ENCODE measurements at regions not wholly inside any gene's neighbourhood (a gene's known extent, or its start where the extent isn't known, plus 50 kb on each side); places are given as distances from the start of the nearest gene placed in this dataset.

DNA sequence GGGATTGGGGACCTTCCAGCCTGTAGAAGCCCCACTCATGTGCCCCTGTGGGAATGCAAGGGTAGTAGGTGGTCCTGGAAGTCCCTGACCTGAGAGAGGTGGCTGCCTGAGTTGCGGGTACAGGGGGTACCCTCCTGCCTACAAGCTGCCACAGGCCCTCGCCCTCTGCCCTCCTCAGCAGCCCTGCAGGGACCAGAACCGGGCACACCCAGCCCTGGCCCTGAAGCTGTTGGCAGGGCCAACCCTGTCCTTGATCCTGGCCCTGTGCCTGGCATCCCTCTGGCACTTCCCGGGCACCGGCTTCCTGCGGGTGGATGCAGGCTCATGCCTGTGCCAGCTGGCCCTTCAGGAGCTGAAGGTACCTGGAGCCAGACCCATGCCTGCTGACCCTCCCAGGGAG is 54.9 kb upstream of the ELN start:
- Histone ChIP-seq H3K4me1 (ENCODE audit: control insufficient read depth, insufficient read depth, low read length) (no peaks in the 10 kb centered on the region; the same call in 1 of the 2 replicates), H3K36me3 (ENCODE audit: control insufficient read depth, insufficient read depth, low read length) (no peaks in the 10 kb centered on the region), H3K4me3 (ENCODE audit: low read length) (no peak overlapping the region), H3K27ac (ENCODE audit: low read length) (no peak overlapping the region), H3K27me3 (ENCODE audit: control insufficient read depth, insufficient read depth, low read length) (no peaks in the 10 kb centered on the region), H3K9me3 (ENCODE audit: control insufficient read depth, insufficient read depth, low read length) (no peaks in the 10 kb centered on the region)
- WGBS (ENCODE audit: insufficient coverage, insufficient read length): no CpG with 5 or more reads among the region's 6 CpGs
- DNase-seq (ENCODE audit: low read depth, low spot score): no peak

DNA sequence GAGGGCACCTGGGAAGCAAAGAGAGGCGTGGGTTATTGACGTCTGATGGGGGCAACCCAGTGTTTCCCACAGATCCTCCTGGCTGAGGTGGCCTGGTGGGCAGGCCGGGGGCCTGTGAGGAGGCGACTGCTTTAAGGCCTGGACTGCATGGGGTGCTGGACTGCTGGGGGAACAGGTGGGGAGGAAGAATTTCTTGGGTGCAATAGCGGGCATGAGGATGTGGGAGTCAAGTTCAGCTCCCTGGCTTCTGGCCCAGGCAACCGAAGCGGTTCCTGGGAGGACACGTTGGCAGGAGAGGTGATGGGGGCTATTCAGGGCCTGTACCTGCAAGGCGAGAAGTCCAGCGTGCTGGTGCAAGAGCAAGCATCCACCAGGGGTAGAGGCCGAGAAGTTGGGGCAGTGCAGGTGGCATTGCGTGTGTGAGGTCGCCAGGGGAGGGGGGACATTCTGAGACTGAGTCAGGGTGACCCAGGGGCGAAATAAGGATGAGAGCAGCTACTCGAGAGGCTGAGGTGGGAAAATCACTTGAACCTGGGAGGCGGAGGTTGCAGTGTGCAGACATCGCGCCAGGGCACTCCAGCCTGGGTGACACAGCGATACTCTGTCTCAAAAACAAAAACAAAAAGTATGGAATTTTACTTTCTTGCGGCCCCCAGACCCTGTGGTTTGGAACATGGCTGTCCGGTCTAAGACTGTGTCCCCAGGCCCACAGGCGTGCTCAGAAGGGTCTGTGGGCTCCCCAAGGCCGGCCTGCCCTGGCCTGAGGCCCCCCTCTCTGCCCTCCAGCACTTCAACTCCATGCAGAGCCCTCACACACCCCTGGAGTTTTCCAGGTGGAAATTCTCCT is 53.6 kb upstream of the ELN start:
- no peaks in the 10 kb centered on the region for H3K27me3 ChIP-seq (ENCODE audit: control insufficient read depth, insufficient read depth, low read length)
- no peaks in the 10 kb centered on the region for H3K36me3 ChIP-seq (ENCODE audit: control insufficient read depth, insufficient read depth, low read length)
- no peak overlapping the region for H3K27ac ChIP-seq (ENCODE audit: low read length)
- H3K4me1 ChIP-seq (ENCODE audit: control insufficient read depth, insufficient read depth, low read length): no peaks in the 10 kb centered on the region; the same call in 1 of the 2 replicates
- DNase-seq (ENCODE audit: low read depth, low spot score): no peak
- no CpG with 5 or more reads among the region's 23 CpGs for WGBS (ENCODE audit: insufficient coverage, insufficient read length)
- no peaks in the 10 kb centered on the region for H3K9me3 ChIP-seq (ENCODE audit: control insufficient read depth, insufficient read depth, low read length)
- H3K4me3 ChIP-seq (ENCODE audit: low read length): no peak overlapping the region

DNA sequence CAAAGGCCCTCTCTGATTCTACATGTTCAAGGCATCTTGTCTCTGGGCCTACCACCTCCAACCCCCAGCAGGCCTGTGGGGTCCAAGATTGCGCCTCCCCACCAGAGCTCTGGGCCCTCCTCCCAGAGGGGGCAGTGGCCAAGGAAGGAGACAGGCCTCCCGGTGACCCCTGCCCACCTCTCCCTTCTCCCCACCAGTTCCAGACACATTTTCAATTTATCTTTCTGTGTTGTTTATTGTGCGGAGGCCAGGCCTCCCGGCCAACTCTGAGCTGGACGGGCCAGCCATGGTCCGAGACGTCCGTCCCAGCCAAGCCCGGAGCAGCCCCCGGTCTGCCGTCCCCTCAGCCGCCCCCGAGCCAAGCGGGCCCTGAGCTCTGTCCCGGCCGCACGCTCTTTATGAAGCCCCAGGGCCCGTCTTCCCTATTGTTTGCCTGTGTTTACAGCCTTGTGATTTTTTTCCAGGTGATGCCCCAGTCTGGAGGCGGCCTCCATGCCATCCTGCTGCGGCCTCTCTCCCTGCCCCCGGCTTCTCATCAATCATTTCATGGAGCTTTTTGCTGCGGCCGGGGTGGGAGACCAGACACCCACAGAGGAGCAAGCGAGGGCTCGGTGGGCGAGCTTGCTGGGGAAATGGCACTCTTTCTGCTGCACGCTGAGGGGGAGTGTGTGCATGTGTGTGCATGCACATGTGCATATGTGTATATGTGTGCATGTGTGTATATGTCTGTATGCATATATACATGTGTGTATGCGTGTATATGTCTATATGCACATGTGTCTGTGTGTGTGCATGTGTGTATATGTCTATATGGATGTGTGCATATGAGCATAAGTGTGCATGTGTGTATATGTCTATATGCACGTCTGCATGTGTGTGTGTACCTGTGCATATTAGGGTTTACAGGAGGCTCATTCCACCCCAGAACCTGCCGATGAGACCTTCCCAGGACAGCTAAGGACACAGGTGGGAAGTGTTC is 52.7 kb upstream of the ELN start:
- no peaks in the 10 kb centered on the region for H3K9me3 ChIP-seq (ENCODE audit: control insufficient read depth, insufficient read depth, low read length)
- DNase-seq (ENCODE audit: low read depth, low spot score): no peak
- H3K36me3 ChIP-seq (ENCODE audit: control insufficient read depth, insufficient read depth, low read length): no peaks in the 10 kb centered on the region
- no peak overlapping the region for H3K4me3 ChIP-seq (ENCODE audit: low read length)
- H3K27me3 ChIP-seq (ENCODE audit: control insufficient read depth, insufficient read depth, low read length): no peaks in the 10 kb centered on the region
- no peak overlapping the region for H3K27ac ChIP-seq (ENCODE audit: low read length)
- WGBS (ENCODE audit: insufficient coverage, insufficient read length): no CpG with 5 or more reads among the region's 30 CpGs
- H3K4me1 ChIP-seq (ENCODE audit: control insufficient read depth, insufficient read depth, low read length): no peaks in the 10 kb centered on the region; the same call in 1 of the 2 replicates

DNA sequence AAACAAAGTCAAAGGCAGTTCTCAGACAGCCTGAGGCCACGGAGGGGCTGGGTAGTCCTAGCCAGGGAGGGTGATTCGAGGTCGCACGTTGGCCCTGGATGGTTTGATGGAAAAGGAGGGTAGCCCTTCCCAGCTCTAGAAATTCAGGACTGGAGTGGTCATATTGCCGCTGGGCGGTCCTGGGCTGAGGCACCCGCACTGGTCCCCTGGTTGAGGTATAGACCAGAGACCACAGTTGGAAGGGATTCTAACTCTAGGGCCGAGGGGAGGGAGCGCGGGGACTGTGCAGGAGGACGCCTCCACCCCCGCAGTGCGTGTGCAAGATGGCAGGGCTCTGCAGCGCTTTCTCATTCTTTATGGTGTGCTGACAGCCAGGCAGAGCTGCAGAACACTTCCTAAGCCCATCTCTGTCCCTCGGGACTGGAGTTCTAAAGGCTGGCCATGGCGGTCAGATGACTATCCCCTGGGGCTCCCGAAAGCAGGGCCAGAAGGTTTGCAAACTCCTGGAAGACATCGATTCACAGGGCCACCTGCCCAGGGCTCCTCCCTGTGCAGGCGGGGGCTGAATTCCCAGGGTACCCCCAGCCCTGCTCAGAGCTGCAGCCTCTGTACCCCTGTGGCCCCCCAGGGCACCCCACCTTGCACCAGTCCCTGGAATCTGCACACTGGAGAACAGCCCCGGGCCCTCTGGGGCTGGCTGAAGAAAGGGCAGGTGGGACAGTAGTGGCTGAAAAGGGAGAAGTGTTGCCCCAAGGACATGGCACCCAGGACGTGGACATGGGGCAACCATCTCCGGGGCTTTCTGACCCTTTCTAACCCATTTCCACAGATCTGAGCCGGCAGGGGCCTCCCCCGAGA is 51.0 kb upstream of the ELN start:
- H3K4me3 ChIP-seq (ENCODE audit: low read length): no peak overlapping the region
- H3K9me3 ChIP-seq (ENCODE audit: control insufficient read depth, insufficient read depth, low read length): no peaks in the 10 kb centered on the region
- DNase-seq (ENCODE audit: low read depth, low spot score): no peak
- WGBS (ENCODE audit: insufficient coverage, insufficient read length): no CpG with 5 or more reads among the region's 24 CpGs
- no peaks in the 10 kb centered on the region for H3K4me1 ChIP-seq (ENCODE audit: control insufficient read depth, insufficient read depth, low read length)
- H3K36me3 ChIP-seq (ENCODE audit: control insufficient read depth, insufficient read depth, low read length): no peaks in the 10 kb centered on the region
- H3K27ac ChIP-seq (ENCODE audit: low read length): no peak overlapping the region
- no peaks in the 10 kb centered on the region for H3K27me3 ChIP-seq (ENCODE audit: control insufficient read depth, insufficient read depth, low read length)

DNA sequence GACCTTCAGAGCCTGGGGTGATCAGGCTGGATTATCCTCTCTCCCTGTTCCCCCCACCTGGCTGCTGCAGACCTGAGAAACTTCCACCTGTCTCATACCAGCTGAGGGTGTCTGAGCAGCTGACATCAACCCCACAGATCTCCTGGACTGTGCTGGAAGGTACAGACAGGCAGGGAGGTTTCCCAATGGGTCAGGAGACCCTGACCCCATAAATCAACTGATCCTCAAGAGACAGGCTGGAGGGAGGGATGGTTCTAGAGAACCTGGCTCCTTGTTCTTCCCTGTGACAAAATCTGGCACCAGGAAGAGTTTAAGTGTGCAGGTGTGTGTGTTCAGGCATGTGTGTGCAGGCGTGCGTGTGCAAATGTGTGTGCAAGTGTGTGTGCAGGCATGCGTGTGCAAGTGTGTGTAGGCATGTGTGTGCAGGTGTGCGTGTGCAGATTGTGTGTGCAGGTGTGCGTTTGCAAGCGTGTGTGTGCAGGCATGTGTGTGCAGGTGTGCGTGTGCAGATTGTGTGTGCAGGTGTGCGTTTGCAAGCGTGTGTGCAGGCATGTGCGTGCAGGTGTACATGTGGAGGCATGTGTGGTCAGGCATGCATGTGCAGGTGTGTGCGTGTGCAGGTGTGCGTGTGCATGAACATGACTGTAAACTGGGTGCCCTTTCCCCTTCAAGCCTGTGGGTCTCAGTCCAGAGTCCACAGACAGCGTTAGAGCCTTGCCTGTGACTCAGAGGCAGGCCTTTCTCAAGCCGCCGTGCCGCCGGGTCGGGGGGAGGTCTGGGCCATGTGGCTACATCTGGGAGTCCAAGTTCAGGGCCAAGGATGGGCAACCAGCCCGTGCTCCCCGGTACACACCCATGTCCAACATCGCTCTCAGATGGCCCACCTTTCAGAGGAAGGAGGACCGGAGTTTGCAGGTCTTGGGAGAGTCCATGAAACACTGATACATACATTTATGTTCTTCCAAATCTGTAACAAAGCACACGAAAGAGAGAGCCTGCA is 50.1 kb upstream of the ELN start:
- no peak overlapping the region for H3K4me3 ChIP-seq (ENCODE audit: low read length)
- DNase-seq (ENCODE audit: low read depth, low spot score): no peak
- no CpG with 5 or more reads among the region's 23 CpGs for WGBS (ENCODE audit: insufficient coverage, insufficient read length)
- H3K9me3 ChIP-seq (ENCODE audit: control insufficient read depth, insufficient read depth, low read length): no peaks in the 10 kb centered on the region
- no peaks in the 10 kb centered on the region for H3K4me1 ChIP-seq (ENCODE audit: control insufficient read depth, insufficient read depth, low read length)
- H3K36me3 ChIP-seq (ENCODE audit: control insufficient read depth, insufficient read depth, low read length): no peaks in the 10 kb centered on the region
- no peaks in the 10 kb centered on the region for H3K27me3 ChIP-seq (ENCODE audit: control insufficient read depth, insufficient read depth, low read length)
- no peak overlapping the region for H3K27ac ChIP-seq (ENCODE audit: low read length)
